ENCODE measurements at regions not wholly inside any gene's neighbourhood (a gene's known extent, or its start where the extent isn't known, plus 50 kb on each side); places are given as distances from the start of the nearest gene placed in this dataset.

DNA sequence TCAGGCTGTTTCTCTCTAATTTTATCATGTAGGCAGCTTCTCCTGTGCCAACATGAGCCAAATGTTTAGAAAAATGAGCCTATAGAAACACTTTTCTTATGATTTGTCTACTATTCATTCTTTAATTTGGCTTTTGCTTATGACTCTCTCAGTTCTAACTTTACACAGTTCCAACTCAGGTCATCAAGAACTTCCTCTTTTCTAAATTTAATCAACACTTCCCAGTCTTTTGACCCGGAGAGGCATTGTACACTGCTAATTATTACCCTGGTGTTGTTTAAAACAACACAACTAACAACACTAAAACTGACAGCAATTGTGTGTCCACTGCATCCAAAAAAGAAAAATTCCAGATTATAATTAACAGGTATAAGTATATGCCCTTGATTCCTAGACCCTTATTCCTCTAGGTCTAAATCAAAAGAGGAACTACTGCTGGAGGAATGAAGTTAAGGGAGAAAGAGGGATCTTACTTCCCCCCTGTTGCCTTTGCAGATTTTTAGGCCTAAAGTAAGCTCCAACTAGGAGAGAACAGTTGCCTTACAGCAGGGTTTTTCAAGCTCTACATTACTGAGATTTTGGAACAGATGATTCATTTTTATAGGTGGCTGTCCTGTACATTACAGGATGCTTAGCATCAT, 332.2 kb upstream of the GOLIM4 start:
- Mint-ChIP-seq H3K4me1 (ENCODE audit: low read depth) (no peaks in the 10 kb centered on the region), H3K36me3 (ENCODE audit: low read depth) (no peaks in the 10 kb centered on the region), H3K4me3 (no peak overlapping the region), H3K27me3 (ENCODE audit: low read depth) (no peaks in the 10 kb centered on the region), H3K27ac (no peak overlapping the region), H3K9me3 (ENCODE audit: insufficient read depth) (no peaks in the 10 kb centered on the region)
- ATAC-seq (no peak), DNase-seq (no peak)
- ChIA-PET POLR2A (no interaction called here), CTCF (no interaction called here)

DNA sequence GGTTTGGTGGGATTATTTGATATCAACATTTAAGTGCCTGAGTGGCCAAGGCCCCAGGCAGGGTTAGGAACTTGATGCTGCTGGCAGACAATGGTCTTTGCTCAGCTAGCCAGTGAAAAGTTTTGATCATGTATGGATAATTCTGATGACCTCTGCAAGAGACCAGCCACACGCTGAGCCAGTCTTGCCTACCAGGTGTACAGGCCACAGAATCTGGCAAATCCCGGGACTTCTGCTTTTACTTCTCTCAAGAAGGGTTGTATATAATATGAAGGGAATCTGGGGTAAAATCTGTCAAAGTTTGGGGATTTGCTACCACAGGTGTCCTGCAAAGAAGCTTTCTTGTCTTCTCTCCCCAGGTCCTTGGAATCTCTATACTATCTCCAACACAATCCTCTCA, 331.4 kb upstream of the GOLIM4 start:
- no peaks in the 10 kb centered on the region for H3K9me3 Mint-ChIP-seq (ENCODE audit: insufficient read depth)
- no peak for ATAC-seq
- no peaks in the 10 kb centered on the region for H3K4me1 Mint-ChIP-seq (ENCODE audit: low read depth)
- no peaks in the 10 kb centered on the region for H3K36me3 Mint-ChIP-seq (ENCODE audit: low read depth)
- DNase-seq, result no peak
- CTCF ChIA-PET, result no interaction called here
- no peaks in the 10 kb centered on the region for H3K27me3 Mint-ChIP-seq (ENCODE audit: low read depth)
- no peak overlapping the region for H3K4me3 Mint-ChIP-seq
- POLR2A ChIA-PET, result no interaction called here
- no peak overlapping the region for H3K27ac Mint-ChIP-seq

DNA sequence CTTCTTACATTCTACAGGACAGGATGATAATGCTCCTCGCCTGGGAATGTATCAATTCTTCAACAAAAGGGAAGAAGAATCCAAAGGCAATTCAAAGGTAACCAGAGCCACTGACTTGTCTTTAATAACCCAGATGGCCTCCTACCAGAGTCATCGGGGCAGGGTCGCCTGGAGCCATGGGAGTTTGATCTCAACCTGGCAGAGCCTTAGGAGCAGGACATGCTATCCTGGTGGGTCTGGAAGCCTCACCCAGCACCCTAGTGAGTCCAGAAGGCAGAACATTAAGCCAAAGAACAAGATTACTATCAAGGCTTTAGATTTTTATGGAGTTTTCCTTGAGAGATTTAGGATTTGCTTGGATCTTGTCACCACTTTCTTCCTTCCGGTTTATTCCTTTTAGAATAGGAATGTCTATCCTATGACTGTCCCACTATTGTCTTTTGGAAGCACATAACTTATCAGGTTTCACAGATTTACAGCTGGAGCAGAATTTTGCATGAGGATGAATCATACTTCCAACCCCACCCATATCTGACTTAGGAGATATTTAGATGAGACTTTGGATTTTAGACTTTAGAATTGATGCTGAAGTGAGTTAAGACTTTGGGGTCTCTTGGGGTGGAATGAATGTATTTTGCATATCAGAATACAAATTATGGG, 330.3 kb upstream of the GOLIM4 start:
- ChIA-PET POLR2A (no interaction called here), CTCF (interaction anchor here (0.7 kb wide), 1 partner anchor 106 kb away, joined by 3 read pairs; no protein-coding TSS in a partner anchor)
- Mint-ChIP-seq H3K9me3 (ENCODE audit: insufficient read depth) (no peaks in the 10 kb centered on the region), H3K36me3 (ENCODE audit: low read depth) (no peaks in the 10 kb centered on the region), H3K4me1 (ENCODE audit: low read depth) (no peaks in the 10 kb centered on the region), H3K4me3 (no peak overlapping the region), H3K27ac (no peak overlapping the region), H3K27me3 (ENCODE audit: low read depth) (no peaks in the 10 kb centered on the region)
- ATAC-seq (no peak), DNase-seq (no peak)

DNA sequence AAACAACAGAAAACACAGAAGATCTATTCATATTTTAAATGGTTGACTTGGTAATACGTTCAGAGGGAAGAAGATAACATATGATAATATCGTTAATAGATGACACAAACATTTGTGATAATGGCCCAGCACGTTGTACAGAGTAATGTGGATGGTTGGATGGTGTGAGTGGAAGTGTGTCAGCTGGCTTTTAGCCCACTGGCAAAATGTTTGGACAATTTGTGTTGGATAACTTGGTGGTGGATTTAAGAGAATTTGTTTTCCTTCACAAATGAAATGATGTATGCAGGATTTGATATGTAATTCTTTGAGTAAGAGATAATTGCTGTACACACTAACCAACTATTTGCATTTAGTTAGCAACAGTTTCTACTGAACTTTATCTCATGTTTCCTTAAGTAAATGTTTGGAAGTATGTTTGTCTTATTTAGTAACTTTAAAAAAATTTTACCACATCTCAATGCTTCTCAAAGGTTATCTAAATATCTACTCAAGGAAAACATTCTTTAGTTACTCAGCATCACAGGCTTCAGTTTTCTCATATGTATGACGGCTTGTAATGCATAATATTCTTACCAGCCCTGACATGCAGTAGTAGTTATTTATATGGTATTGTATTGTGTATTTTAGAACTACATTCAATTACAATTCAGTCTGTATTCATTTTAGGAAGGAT, 328.5 kb upstream of the GOLIM4 start:
- ATAC-seq, result no peak
- DNase-seq, result no peak
- Mint-ChIP-seq H3K27me3 (ENCODE audit: low read depth) (no peaks in the 10 kb centered on the region), H3K4me3 (no peak overlapping the region), H3K36me3 (ENCODE audit: low read depth) (no peaks in the 10 kb centered on the region), H3K9me3 (ENCODE audit: insufficient read depth) (no peaks in the 10 kb centered on the region), H3K27ac (no peak overlapping the region), H3K4me1 (ENCODE audit: low read depth) (no peaks in the 10 kb centered on the region)
- ChIA-PET CTCF (no interaction called here), POLR2A (no interaction called here)

DNA sequence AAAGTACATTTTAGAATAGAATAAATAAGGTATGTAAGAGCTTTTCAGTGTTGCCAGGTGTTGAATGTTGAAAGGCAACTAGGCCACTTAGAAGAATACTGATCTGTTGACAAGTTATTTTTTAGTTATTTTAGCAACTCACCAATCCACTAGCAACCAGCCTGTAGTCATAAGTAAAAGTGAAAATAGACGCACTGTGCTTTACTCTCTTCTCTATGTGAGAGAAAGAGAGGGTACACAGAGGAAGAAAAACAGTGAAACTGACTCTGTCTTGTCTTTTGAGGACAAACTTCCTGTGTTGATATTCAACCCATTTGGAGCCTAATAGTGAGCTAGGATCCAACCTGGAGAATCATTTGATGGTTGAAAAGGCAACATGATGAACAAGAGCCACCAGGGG, 327.1 kb upstream of the GOLIM4 start:
- Mint-ChIP-seq H3K27ac (no peak overlapping the region), H3K4me3 (no peak overlapping the region), H3K36me3 (ENCODE audit: low read depth) (no peaks in the 10 kb centered on the region)

DNA sequence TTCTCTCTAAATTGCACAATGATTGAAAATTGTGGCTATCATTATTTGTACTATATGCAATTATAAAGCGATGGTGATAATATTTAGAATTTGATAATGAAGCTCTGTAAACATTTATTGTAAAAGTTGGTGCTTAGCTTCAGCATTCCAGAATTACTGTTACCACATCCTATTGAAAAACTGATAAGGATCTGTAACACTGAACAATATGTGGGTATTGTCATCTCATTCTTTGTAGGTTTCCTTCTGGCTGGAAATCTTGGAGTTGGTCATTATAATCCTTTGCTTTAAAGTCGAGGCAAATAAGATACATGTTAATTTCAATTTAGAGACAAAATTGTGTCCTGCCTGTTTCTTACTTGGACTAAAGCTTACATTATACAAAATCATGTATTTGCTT, 323.4 kb upstream of the GOLIM4 start:
- POLR2A ChIA-PET, result no interaction called here
- Mint-ChIP-seq H3K4me1 (ENCODE audit: low read depth) (no peaks in the 10 kb centered on the region), H3K27ac (no peak overlapping the region), H3K4me3 (no peak overlapping the region), H3K27me3 (ENCODE audit: low read depth) (no peaks in the 10 kb centered on the region), H3K36me3 (ENCODE audit: low read depth) (no peaks in the 10 kb centered on the region), H3K9me3 (ENCODE audit: insufficient read depth) (no peaks in the 10 kb centered on the region)
- DNase-seq (no peak), ATAC-seq (no peak)
- CTCF ChIA-PET, result no interaction called here

More for the DNA sequence above, 327.1 kb upstream of the GOLIM4 start:
- Mint-ChIP-seq H3K4me1 (ENCODE audit: low read depth) (no peaks in the 10 kb centered on the region), H3K9me3 (ENCODE audit: insufficient read depth) (no peaks in the 10 kb centered on the region), H3K27me3 (ENCODE audit: low read depth) (no peaks in the 10 kb centered on the region)
- ChIA-PET POLR2A (no interaction called here), CTCF (no interaction called here)
- DNase-seq, result no peak
- no peak for ATAC-seq

DNA sequence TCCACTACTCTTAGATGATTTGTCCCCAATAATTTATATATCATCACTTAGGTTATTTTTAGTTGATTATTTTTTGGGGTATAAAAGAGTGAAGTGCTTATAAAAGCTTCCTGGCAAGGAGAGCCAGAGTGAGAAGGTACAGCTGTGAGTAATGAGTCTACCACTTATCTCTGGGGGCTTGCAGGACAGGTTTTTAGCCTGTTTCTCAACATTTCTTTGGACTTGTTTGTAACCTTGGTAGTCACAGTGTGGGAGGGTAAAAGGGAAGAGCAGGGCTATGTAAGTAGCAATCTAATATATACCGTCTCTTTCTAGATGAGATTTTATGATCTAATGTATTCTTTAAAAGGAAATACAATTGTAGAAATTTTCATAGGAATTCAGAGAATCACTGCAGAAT, 321.3 kb upstream of the GOLIM4 start:
- DNase-seq, result no peak
- ATAC-seq, result no peak
- ChIA-PET CTCF (no interaction called here), POLR2A (no interaction called here)
- no peaks in the 10 kb centered on the region for H3K9me3 Mint-ChIP-seq (ENCODE audit: insufficient read depth)
- H3K27me3 Mint-ChIP-seq (ENCODE audit: low read depth), result no peaks in the 10 kb centered on the region
- H3K4me3 Mint-ChIP-seq, result no peak overlapping the region
- no peaks in the 10 kb centered on the region for H3K36me3 Mint-ChIP-seq (ENCODE audit: low read depth)
- H3K27ac Mint-ChIP-seq, result no peak overlapping the region
- no peaks in the 10 kb centered on the region for H3K4me1 Mint-ChIP-seq (ENCODE audit: low read depth)

DNA sequence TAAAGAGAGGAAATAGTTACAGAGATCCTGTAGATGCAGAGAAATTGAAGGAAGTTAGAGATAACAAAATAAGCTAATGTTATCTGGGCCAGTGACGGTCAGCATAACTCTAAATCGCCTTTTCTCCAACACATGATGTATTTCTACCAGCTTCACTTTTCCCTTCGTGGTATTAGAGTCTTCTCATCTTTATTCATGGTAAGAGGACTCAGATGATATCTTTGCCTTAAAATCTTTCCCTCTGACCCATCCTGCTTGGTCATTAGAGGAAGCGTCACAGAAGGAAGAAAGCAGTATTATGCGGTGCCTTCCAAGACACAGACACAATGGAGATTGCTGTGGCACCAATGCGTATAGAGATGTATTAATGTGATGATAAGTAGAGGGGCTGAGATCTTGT, 320.7 kb upstream of the GOLIM4 start:
- H3K4me3 Mint-ChIP-seq, result no peak overlapping the region
- DNase-seq, result no peak
- ATAC-seq, result no peak
- CTCF ChIA-PET, result no interaction called here
- H3K27ac Mint-ChIP-seq, result no peak overlapping the region
- no peaks in the 10 kb centered on the region for H3K4me1 Mint-ChIP-seq (ENCODE audit: low read depth)
- no peaks in the 10 kb centered on the region for H3K9me3 Mint-ChIP-seq (ENCODE audit: insufficient read depth)
- H3K27me3 Mint-ChIP-seq (ENCODE audit: low read depth), result no peaks in the 10 kb centered on the region
- H3K36me3 Mint-ChIP-seq (ENCODE audit: low read depth), result no peaks in the 10 kb centered on the region
- POLR2A ChIA-PET, result no interaction called here

DNA sequence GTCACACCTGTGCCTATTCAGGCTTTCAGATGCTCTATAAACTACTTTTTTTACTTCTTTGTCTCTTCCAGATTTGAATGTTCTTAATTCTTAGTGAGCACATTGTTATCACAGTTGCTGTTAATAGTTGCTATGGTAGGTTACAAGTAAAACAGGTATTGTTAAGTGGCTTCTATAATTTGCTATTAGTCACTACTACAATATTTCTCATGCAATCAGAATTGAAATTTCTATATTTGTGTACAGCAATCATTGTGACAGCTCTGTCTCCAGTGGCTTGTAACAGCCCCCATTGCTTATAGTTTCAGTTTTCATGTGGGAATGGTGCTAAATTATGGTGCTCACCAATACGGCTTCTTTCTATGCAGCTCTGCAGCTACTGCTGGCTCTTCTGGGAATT, 318.4 kb upstream of the GOLIM4 start:
- Mint-ChIP-seq H3K36me3 (ENCODE audit: low read depth) (no peaks in the 10 kb centered on the region), H3K27ac (no peak overlapping the region), H3K9me3 (ENCODE audit: insufficient read depth) (peaks cover 4% of the 10 kb centered on the region), H3K27me3 (ENCODE audit: low read depth) (no peaks in the 10 kb centered on the region), H3K4me1 (ENCODE audit: low read depth) (no peaks in the 10 kb centered on the region), H3K4me3 (no peak overlapping the region)
- ChIA-PET CTCF (no interaction called here), POLR2A (no interaction called here)
- no peak for ATAC-seq
- no peak for DNase-seq

DNA sequence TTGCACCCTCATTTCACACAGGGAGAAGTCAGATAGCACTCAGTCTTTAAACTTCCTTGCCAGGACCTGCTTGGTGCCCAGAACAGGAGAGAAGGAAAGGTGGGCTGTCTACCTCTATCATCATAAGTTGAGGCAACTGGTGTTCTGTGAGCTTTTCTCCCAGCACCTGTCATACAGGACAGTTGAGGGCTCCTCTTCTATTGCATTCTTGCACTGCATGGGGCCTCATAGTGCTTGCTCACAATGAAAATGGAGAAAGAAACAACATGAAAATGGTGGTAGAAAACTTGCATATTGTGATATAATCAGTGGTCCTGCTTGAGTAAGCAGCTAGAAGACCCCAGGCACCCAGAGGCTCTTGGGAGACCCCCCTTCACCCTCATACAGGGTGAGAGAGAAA, 311.7 kb upstream of the GOLIM4 start:
- CTCF ChIA-PET, result no interaction called here

DNA sequence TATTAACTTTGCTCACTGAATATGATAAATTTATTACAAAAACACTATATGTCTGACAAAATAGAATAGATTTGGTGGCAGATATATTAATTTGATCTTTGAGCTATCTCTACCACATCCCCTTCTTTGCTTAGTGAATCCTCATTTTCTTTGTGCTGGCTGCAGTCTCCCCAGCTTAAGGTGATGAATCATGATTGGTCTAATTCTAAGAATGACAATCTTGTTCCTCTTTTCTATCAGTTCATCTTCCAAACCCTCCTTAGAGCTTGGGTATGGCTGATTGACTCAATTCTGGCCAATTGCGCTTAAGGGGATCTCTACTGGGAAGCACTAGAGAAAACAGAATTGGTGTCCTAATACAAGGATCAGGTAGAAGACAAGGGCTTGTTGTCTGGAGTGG, 309.6 kb upstream of the GOLIM4 start:
- ATAC-seq (no peak), DNase-seq (no peak)
- Mint-ChIP-seq H3K4me3 (no peak overlapping the region), H3K9me3 (ENCODE audit: insufficient read depth) (peaks cover 7% of the 10 kb centered on the region), H3K36me3 (ENCODE audit: low read depth) (no peaks in the 10 kb centered on the region), H3K27ac (no peak overlapping the region), H3K27me3 (ENCODE audit: low read depth) (no peaks in the 10 kb centered on the region), H3K4me1 (ENCODE audit: low read depth) (no peaks in the 10 kb centered on the region)
- CTCF ChIA-PET, result no interaction called here
- POLR2A ChIA-PET, result no interaction called here

More for the DNA sequence above, 311.7 kb upstream of the GOLIM4 start:
- H3K36me3 Mint-ChIP-seq (ENCODE audit: low read depth), result no peaks in the 10 kb centered on the region
- no peak overlapping the region for H3K27ac Mint-ChIP-seq
- DNase-seq, result no peak
- no peak for ATAC-seq
- no peaks in the 10 kb centered on the region for H3K4me1 Mint-ChIP-seq (ENCODE audit: low read depth)
- no peak overlapping the region for H3K4me3 Mint-ChIP-seq
- no peaks in the 10 kb centered on the region for H3K27me3 Mint-ChIP-seq (ENCODE audit: low read depth)
- H3K9me3 Mint-ChIP-seq (ENCODE audit: insufficient read depth), result peaks cover 7% of the 10 kb centered on the region
- POLR2A ChIA-PET, result no interaction called here

DNA sequence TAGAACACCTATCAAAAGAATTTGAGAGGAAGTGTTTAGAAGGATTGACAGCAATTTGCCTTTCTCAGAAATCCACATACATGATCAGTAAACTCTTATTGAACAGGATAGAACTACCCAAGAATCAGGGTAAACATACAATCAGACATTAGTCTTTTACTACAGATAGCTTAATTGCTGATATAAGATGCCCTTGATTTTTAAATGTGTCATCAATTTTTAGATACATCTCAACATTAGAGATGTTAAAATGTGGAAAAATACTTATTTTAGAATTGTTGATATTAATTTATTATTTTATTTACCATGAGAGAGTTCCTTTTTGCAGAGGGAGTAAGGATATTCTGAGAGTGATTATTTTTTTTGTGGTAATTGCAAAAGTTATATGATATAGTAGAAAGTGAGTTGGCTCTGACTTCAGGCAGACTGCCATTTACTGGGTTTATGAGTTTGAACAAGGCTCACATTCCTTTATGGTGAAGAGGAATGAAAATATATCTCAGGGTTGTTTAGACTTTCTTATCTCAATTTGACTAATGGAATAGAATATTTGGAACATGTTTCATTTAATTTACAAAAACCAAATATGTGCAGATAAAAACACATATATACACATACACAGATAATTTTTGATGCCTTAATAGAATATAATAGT, 302.8 kb upstream of the GOLIM4 start:
- H3K27me3 Mint-ChIP-seq (ENCODE audit: low read depth), result no peaks in the 10 kb centered on the region
- H3K4me3 Mint-ChIP-seq, result no peak overlapping the region
- no peaks in the 10 kb centered on the region for H3K36me3 Mint-ChIP-seq (ENCODE audit: low read depth)
- DNase-seq (no peak), ATAC-seq (no peak)
- CTCF ChIA-PET, result no interaction called here
- POLR2A ChIA-PET, result no interaction called here
- H3K4me1 Mint-ChIP-seq (ENCODE audit: low read depth), result no peaks in the 10 kb centered on the region
- no peaks in the 10 kb centered on the region for H3K9me3 Mint-ChIP-seq (ENCODE audit: insufficient read depth)
- H3K27ac Mint-ChIP-seq, result no peak overlapping the region

Measured in activated CD8-positive, alpha-beta T cell treated with anti-CD3 and anti-CD28 coated beads, Interleukin-2, amount 10 ng/mL, durations not matched to agents 7 days and 5 days (primary cell).